Gastroesophageal sphincter (tissue), 4 donors: ENCODE measurements at regions not wholly inside any gene's neighbourhood (a gene's known extent, or its start where the extent isn't known, plus 50 kb on each side); places are given as distances from the start of the nearest gene placed in this dataset.

ENCODE experiments used
- ATAC-seq: fragments of 150-250 bp; one replicate; pipeline ENCODE4 v1.9.1; 2016; ENCODE audit warnings: mild to moderate bottlenecking, moderate library complexity
- H3K27ac ChIP-seq, 4 donors: fragments of 200-600 bp; sonication (generic) in 3 of 4; 1 replicate in 3 of 4; 2 replicates in 1 of 4; pipeline ENCODE4 v1.5.1; 2016 to 2019
- H3K27me3 ChIP-seq: fragments of 200-600 bp; sonication (generic); one replicate; pipeline ENCODE4 v1.5.1; 2019
- H3K36me3 ChIP-seq, 2 donors: fragments of 200-600 bp; sonication (generic); one replicate each; pipeline ENCODE4 v1.5.1; 2019; ENCODE audit warnings: control low read depth in 1 of 2
- H3K4me1 ChIP-seq, 3 donors: fragments of 200-600 bp; sonication (generic); 1 replicate in 2 of 3; 2 replicates in 1 of 3; pipeline ENCODE4 v1.5.1; 2016 to 2019; ENCODE audit warnings: control low read depth in 2 of 3
- H3K4me3 ChIP-seq, 2 donors: fragments of 200-600 bp; sonication (generic); one replicate each; pipeline ENCODE4 v1.5.1; 2019; ENCODE audit warnings: mild to moderate bottlenecking in 1 of 2, moderate library complexity in 1 of 2
- H3K9me3 ChIP-seq, 3 donors: fragments of 200-600 bp; sonication (generic); one replicate each; pipeline ENCODE4 v1.5.1; 2017 to 2019; ENCODE audit warnings: control low read depth in 2 of 3
- EP300 ChIP-seq: sonication (generic); formaldehyde crosslinking; IDR thresholded peaks from one replicate; pipeline ENCODE4 v1.6.1; 2017; ENCODE audit warnings: antibody characterized with exemption, mild to moderate bottlenecking
- POLR2A ChIP-seq, 2 donors: fragments of 450-650 bp; IDR thresholded peaks; one replicate each; pipeline ENCODE4 v1.6.1; 2017; ENCODE audit warnings: antibody characterized with exemption in 2 of 2, mild to moderate bottlenecking in 2 of 2, moderate library complexity in 1 of 2
- POLR2AphosphoS5 ChIP-seq: sonication (generic); formaldehyde crosslinking; IDR thresholded peaks from one replicate; pipeline ENCODE4 v1.6.1; 2017; ENCODE audit warnings: antibody characterized with exemption
- WGBS, 2 donors: methylation state at CpG; one replicate each; pipeline ENCODE4 v1.1.5; 2018; ENCODE audit warnings: low coverage in 1 of 2; 5-methylcytosine and 5-hydroxymethylcytosine counted together
- TF ChIP-seq, protein P1 (sequence below), 4 experiments: fragments of 200-600 bp in 2 of 4; fragments of 450-650 bp in 2 of 4; sonication (generic) in 1 of 4; IDR thresholded peaks; one replicate each; pipeline ENCODE4 v1.5.1; 2017 to 2019; ENCODE audit warnings: antibody characterized with exemption in 4 of 4, mild to moderate bottlenecking in 2 of 4, moderate library complexity in 2 of 4

DNA sequence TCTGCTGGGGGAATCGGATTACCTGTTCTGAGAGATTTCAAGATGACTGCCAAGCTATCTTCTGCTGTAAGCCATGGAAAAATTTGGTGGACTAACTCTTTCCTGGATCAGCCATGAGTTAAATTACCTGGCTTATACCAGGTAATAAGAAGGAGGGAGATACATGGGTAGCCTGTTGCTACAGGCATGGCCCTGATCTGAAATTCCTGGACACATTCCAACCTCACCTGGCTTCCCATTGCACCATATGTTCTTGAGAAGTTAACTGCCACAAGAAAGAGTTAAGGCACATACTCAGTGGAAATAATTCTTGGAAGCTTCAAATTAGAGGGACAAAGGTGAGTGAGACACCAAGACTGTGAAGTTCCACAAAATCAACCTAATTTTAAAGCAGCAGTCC is 371.3 kb downstream of the ACTL7B start:
- no peaks in the 10 kb centered on the region for H3K36me3 ChIP-seq
- no peaks in the 10 kb centered on the region for H3K9me3 ChIP-seq
- TF ChIP-seq POLR2A (IDR thresholded peaks at IDR 0.05) (no peak), POLR2AphosphoS5 (no peak), EP300 (no peak)
- TF ChIP-seq, protein P1, sequence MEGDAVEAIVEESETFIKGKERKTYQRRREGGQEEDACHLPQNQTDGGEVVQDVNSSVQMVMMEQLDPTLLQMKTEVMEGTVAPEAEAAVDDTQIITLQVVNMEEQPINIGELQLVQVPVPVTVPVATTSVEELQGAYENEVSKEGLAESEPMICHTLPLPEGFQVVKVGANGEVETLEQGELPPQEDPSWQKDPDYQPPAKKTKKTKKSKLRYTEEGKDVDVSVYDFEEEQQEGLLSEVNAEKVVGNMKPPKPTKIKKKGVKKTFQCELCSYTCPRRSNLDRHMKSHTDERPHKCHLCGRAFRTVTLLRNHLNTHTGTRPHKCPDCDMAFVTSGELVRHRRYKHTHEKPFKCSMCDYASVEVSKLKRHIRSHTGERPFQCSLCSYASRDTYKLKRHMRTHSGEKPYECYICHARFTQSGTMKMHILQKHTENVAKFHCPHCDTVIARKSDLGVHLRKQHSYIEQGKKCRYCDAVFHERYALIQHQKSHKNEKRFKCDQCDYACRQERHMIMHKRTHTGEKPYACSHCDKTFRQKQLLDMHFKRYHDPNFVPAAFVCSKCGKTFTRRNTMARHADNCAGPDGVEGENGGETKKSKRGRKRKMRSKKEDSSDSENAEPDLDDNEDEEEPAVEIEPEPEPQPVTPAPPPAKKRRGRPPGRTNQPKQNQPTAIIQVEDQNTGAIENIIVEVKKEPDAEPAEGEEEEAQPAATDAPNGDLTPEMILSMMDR (IDR thresholded peaks at IDR 0.05): no peak
- 83 to 100% methylated on average over 1 of the region's 1 CpG for WGBS, 2 donors
- ATAC-seq: no peak
- no peaks in the 10 kb centered on the region for H3K27me3 ChIP-seq
- no peak overlapping the region for H3K27ac ChIP-seq
- no peaks in the 10 kb centered on the region for H3K4me1 ChIP-seq
- H3K4me3 ChIP-seq: no peak overlapping the region

GRCh38 chr9:108483676-108484075 is 372.1 kb downstream of the ACTL7B start:
- Histone ChIP-seq H3K36me3 (no peaks in the 10 kb centered on the region), H3K9me3 (no peaks in the 10 kb centered on the region), H3K4me1 (peaks cover 0 to 1% (median 0%) of the 10 kb centered on the region in 3 donors), H3K27ac (no peak overlapping the region), H3K4me3 (no peak overlapping the region), H3K27me3 (no peaks in the 10 kb centered on the region)
- ATAC-seq: no peak
- WGBS, 2 donors: 100% methylated on average over 1 of the region's 2 CpGs; no CpG with 5 or more reads in 1 of the 2 donors
- no peak for TF ChIP-seq EP300
- TF ChIP-seq POLR2A (IDR thresholded peaks at IDR 0.05): no peak
- TF ChIP-seq, protein P1 (IDR thresholded peaks at IDR 0.05): no peak
- no peak for TF ChIP-seq POLR2AphosphoS5

DNA sequence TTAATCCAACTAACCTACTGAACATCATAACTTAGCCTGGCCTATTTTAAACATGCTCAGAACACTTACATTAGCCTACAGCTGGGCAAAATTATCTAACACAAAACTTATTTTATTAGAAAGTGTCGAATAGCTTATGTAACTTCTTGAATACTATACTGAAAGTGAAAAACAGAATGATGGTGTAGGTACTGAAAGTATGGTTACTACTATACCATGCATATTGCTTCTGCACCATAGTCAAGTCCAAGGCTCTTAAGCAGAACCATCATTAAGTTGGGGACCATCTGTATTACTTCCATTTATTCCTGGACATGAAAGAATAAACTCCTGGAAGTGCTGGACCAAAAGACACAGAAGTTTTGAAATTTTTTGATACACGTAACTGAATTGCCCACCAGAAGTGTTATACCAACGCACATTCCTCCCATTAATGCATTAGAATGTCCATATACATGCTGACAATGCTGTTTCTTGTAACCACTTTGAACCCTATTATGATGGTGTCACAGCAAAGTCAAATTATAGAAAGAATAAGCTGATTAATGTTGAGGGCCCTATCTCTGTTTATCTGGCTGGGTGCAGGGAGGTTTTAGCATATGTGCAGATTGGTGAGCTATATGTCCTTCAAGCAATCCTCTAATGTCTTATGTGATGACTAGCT is 375.7 kb downstream of the ACTL7B start:
- Histone ChIP-seq H3K27me3 (no peaks in the 10 kb centered on the region), H3K36me3 (no peaks in the 10 kb centered on the region), H3K4me3 (no peak overlapping the region), H3K27ac (no peak overlapping the region), H3K4me1 (peaks cover 0 to 3% (median 0%) of the 10 kb centered on the region in 3 donors), H3K9me3 (no peaks in the 10 kb centered on the region)
- no peak for ATAC-seq
- TF ChIP-seq EP300 (no peak), POLR2AphosphoS5 (no peak), POLR2A (IDR thresholded peaks at IDR 0.05) (no peak)
- TF ChIP-seq, protein P1 (IDR thresholded peaks at IDR 0.05): no peak
- WGBS, 2 donors: 91 to 95% methylated on average over 3 of the region's 3 CpGs

- ATAC-seq: peak; percentile 86
- H3K4me3 ChIP-seq: no peak overlapping the region
- no peaks in the 10 kb centered on the region for H3K9me3 ChIP-seq
- peak overlapping the region in 3 of 4 donors; percentile 60 to 80 (median 65) for H3K27ac ChIP-seq
- no peaks in the 10 kb centered on the region for H3K27me3 ChIP-seq
- no peaks in the 10 kb centered on the region for H3K36me3 ChIP-seq
- H3K4me1 ChIP-seq: peaks cover 0 to 7% (median 0%) of the 10 kb centered on the region in 3 donors
- 29 to 56% methylated on average over 5 to 9 of the region's 11 CpGs for WGBS, 2 donors
- no peak for TF ChIP-seq POLR2A (IDR thresholded peaks at IDR 0.05)
- TF ChIP-seq POLR2AphosphoS5: peak; percentile 65
- TF ChIP-seq EP300: no peak
- TF ChIP-seq, protein P1 (IDR thresholded peaks at IDR 0.05): peak in 1 of 4 experiments; percentile 18
Measured at GRCh38 chr9:108478431-108479332, 377.1 kb downstream of the ACTL7B start.
